H9 (cell line): ENCODE measurements at regions not wholly inside any gene's neighbourhood (a gene's known extent, or its start where the extent isn't known, plus 50 kb on each side); places are given as distances from the start of the nearest gene placed in this dataset.

ENCODE experiments used
- DNase-seq: peaks from one replicate; pipeline ENCODE4 v3.0.0-alpha.2; 2017
- H2AFZ ChIP-seq: one replicate; pipeline ENCODE4 v1.6.1; 2013; ENCODE audit warnings: mild to moderate bottlenecking, low read length, control low read depth, moderate library complexity
- H2AK5ac ChIP-seq: 2 replicates; pipeline ENCODE4 v1.6.1; 2013; ENCODE audit warnings: low read length, control low read depth, mixed read lengths; ENCODE audit not compliant: insufficient read length
- H2BK120ac ChIP-seq: one replicate; pipeline ENCODE4 v1.6.1; 2013; ENCODE audit warnings: low read depth, mild to moderate bottlenecking, low read length, control low read depth, inconsistent platforms; ENCODE audit not compliant: poor library complexity, severe bottlenecking
- H2BK12ac ChIP-seq: 2 replicates; pipeline ENCODE4 v1.6.1; 2013; ENCODE audit warnings: low read length, control low read depth, mixed read lengths, low read depth; ENCODE audit not compliant: insufficient read length
- H2BK15ac ChIP-seq: 2 replicates; pipeline ENCODE4 v1.6.1; 2013; ENCODE audit warnings: low read depth, low read length, control low read depth
- H2BK20ac ChIP-seq: one replicate; pipeline ENCODE4 v1.6.1; 2013; ENCODE audit warnings: low read depth, mild to moderate bottlenecking, low read length, control low read depth, inconsistent platforms; ENCODE audit not compliant: poor library complexity, severe bottlenecking
- H2BK5ac ChIP-seq: 2 replicates; pipeline ENCODE4 v1.6.1; 2013; ENCODE audit warnings: low read length, control low read depth, mixed read lengths; ENCODE audit not compliant: insufficient read length
- H3K14ac ChIP-seq: 2 replicates; pipeline ENCODE4 v1.6.1; 2013; ENCODE audit warnings: low read length, control low read depth; ENCODE audit not compliant: insufficient read depth
- H3K18ac ChIP-seq: 2 replicates; pipeline ENCODE4 v1.6.1; 2013; ENCODE audit warnings: low read depth, mild to moderate bottlenecking, mixed read lengths, low read length, control low read depth; ENCODE audit not compliant: insufficient read length
- H3K23ac ChIP-seq: 2 replicates; pipeline ENCODE4 v1.6.1; 2013; ENCODE audit warnings: low read length, control low read depth, mixed read lengths, low read depth; ENCODE audit not compliant: insufficient read length
- H3K23me2 ChIP-seq: 2 replicates; pipeline ENCODE4 v1.6.1; 2013; ENCODE audit warnings: low read depth, mild to moderate bottlenecking, mixed read lengths, low read length, control low read depth; ENCODE audit not compliant: insufficient read length, poor library complexity, severe bottlenecking
- H3K27ac ChIP-seq: 2 replicates; pipeline ENCODE4 v1.5.1; 2013; ENCODE audit warnings: low read length, control low read depth, mixed read lengths, low read depth; ENCODE audit not compliant: insufficient read length
- H3K27me3 ChIP-seq: 2 replicates; pipeline ENCODE4 v1.6.1; 2013; ENCODE audit warnings: low read length, control low read depth, inconsistent platforms; ENCODE audit not compliant: insufficient read depth
- H3K4ac ChIP-seq: 2 replicates; pipeline ENCODE4 v1.6.1; 2013; ENCODE audit warnings: low read depth, mild to moderate bottlenecking, control low read depth, inconsistent platforms, low read length, moderate library complexity
- H3K4me1 ChIP-seq: 2 replicates; pipeline ENCODE4 v1.6.1; 2013; ENCODE audit warnings: low read length, control low read depth, inconsistent platforms; ENCODE audit not compliant: insufficient read depth
- H3K4me2 ChIP-seq: 2 replicates; pipeline ENCODE4 v1.6.1; 2013; ENCODE audit warnings: low read length, control low read depth, mixed read lengths; ENCODE audit not compliant: insufficient read length, insufficient read depth
- H3K56ac ChIP-seq: 2 replicates; pipeline ENCODE4 v1.6.1; 2013; ENCODE audit warnings: low read depth, mild to moderate bottlenecking, mixed read lengths, low read length, control low read depth; ENCODE audit not compliant: insufficient read length
- H3K79me1 ChIP-seq: 2 replicates; pipeline ENCODE4 v1.6.1; 2013; ENCODE audit warnings: low read depth, mild to moderate bottlenecking, moderate library complexity, low read length, control low read depth, inconsistent platforms; ENCODE audit not compliant: insufficient read depth, poor library complexity, severe bottlenecking
- H3K79me2 ChIP-seq: 2 replicates; pipeline ENCODE4 v1.6.1; 2013; ENCODE audit warnings: low read length, control low read depth, inconsistent platforms; ENCODE audit not compliant: insufficient read depth
- H3K9ac ChIP-seq: 2 replicates; pipeline ENCODE4 v1.6.1; 2013; ENCODE audit warnings: low read length, control low read depth, mixed read lengths; ENCODE audit not compliant: insufficient read length; ENCODE audit errors: extremely low read depth
- H3K9me3 ChIP-seq: one replicate; pipeline ENCODE4 v1.6.1; 2013; ENCODE audit warnings: low read depth, low read length, inconsistent platforms; ENCODE audit not compliant: control insufficient read depth
- H3T11ph ChIP-seq: one replicate; pipeline ENCODE4 v1.6.1; 2013; ENCODE audit warnings: mild to moderate bottlenecking, low read length, control low read depth, inconsistent platforms
- H4K20me1 ChIP-seq: one replicate; pipeline ENCODE4 v1.6.1; 2013; ENCODE audit not compliant: control insufficient read depth, insufficient read length, insufficient read depth
- H4K5ac ChIP-seq: 2 replicates; pipeline ENCODE4 v1.6.1; 2013; ENCODE audit warnings: low read depth, mild to moderate bottlenecking, mixed read lengths, low read length, control low read depth; ENCODE audit not compliant: insufficient read length
- H4K8ac ChIP-seq: replicated peaks from 2 replicates; pipeline ENCODE4 v1.6.1; 2013; ENCODE audit warnings: low read length, control low read depth, mixed read lengths, low read depth; ENCODE audit not compliant: insufficient read length
- H4K91ac ChIP-seq: 2 replicates; pipeline ENCODE4 v1.6.1; 2013; ENCODE audit warnings: low read depth, mild to moderate bottlenecking, moderate library complexity, mixed read lengths, low read length, control low read depth; ENCODE audit not compliant: insufficient read length
- H3K27ac Mint-ChIP-seq, 3 experiments: 2 replicates in 2 of 3; 3 replicates in 1 of 3; pipeline ENCODE4 v1.8.0; 2020 to 2021; ENCODE audit warnings: mixed read lengths in 3 of 3, mild to moderate bottlenecking in 1 of 3, moderate library complexity in 1 of 3
- H3K27me3 Mint-ChIP-seq: 2 replicates; pipeline ENCODE4 v1.8.0; 2021; ENCODE audit warnings: low read depth, mild to moderate bottlenecking, moderate library complexity, mixed read lengths
- H3K36me3 Mint-ChIP-seq, 3 experiments: 2 replicates in 2 of 3; 3 replicates in 1 of 3; pipeline ENCODE4 v1.8.0; 2020 to 2021; ENCODE audit warnings: low read depth in 3 of 3, mixed read lengths in 3 of 3; ENCODE audit not compliant: insufficient read depth in 1 of 3
- H3K4me1 Mint-ChIP-seq, 2 experiments: 2 replicates each; pipeline ENCODE4 v1.8.0; 2020; ENCODE audit warnings: mixed read lengths in 2 of 2
- H3K4me3 Mint-ChIP-seq, 2 experiments: 2 replicates in 1 of 2; 3 replicates in 1 of 2; pipeline ENCODE4 v1.8.0; 2020 to 2021; ENCODE audit warnings: mild to moderate bottlenecking in 2 of 2, mixed read lengths in 2 of 2, moderate library complexity in 1 of 2
- H3K9me3 Mint-ChIP-seq, 2 experiments: 2 replicates in 1 of 2; 3 replicates in 1 of 2; pipeline ENCODE4 v1.8.0; 2020; ENCODE audit warnings: mild to moderate bottlenecking in 2 of 2, mixed read lengths in 2 of 2, moderate library complexity in 1 of 2
- WGBS: extraction: QIAGEN DNeasy Blood & Tissue Kit; methylation state at CpG from one replicate; pipeline ENCODE4 v1.1.7; 2013; ENCODE audit warnings: missing lambda C conversion rate, low lambda C conversion rate, mixed read lengths; ENCODE audit not compliant: insufficient read length; ENCODE audit errors: extremely low coverage; 5-methylcytosine and 5-hydroxymethylcytosine counted together
- TF ChIP-seq, protein P1 (sequence below): fragments of 200-600 bp; sonication (generic); conservative IDR thresholded peaks from 3 replicates; pipeline ENCODE4 v1.8.0; 2021; ENCODE audit warnings: antibody characterized with exemption, mild to moderate bottlenecking

- no peaks in the 10 kb centered on the region for H3K79me1 ChIP-seq
- H3K23ac ChIP-seq = no peak overlapping the region
- H3K79me2 ChIP-seq = no peaks in the 10 kb centered on the region
- H3T11ph ChIP-seq = no peak overlapping the region
- H3K36me3 Mint-ChIP-seq = no peaks in the 10 kb centered on the region
- H4K20me1 ChIP-seq = no peaks in the 10 kb centered on the region
- no peak overlapping the region for H3K9ac ChIP-seq
- no peaks in the 10 kb centered on the region for H3K27me3 ChIP-seq
- no peak overlapping the region for H3K56ac ChIP-seq
- H2BK15ac ChIP-seq = no peak overlapping the region
- no peak overlapping the region for H3K27ac ChIP-seq
- no peak overlapping the region for H3K18ac ChIP-seq
- no peak overlapping the region for H3K14ac ChIP-seq
- no peaks in the 10 kb centered on the region for H3K4me1 ChIP-seq
- no peak overlapping the region for H4K91ac ChIP-seq
- H4K8ac ChIP-seq = no peak overlapping the region
- no peaks in the 10 kb centered on the region for H3K23me2 ChIP-seq
- H2BK5ac ChIP-seq = no peak overlapping the region
- no CpG with 5 or more reads among the region's 2 CpGs for WGBS
- H3K9me3 Mint-ChIP-seq = no peaks in the 10 kb centered on the region
- TF ChIP-seq, protein P1, sequence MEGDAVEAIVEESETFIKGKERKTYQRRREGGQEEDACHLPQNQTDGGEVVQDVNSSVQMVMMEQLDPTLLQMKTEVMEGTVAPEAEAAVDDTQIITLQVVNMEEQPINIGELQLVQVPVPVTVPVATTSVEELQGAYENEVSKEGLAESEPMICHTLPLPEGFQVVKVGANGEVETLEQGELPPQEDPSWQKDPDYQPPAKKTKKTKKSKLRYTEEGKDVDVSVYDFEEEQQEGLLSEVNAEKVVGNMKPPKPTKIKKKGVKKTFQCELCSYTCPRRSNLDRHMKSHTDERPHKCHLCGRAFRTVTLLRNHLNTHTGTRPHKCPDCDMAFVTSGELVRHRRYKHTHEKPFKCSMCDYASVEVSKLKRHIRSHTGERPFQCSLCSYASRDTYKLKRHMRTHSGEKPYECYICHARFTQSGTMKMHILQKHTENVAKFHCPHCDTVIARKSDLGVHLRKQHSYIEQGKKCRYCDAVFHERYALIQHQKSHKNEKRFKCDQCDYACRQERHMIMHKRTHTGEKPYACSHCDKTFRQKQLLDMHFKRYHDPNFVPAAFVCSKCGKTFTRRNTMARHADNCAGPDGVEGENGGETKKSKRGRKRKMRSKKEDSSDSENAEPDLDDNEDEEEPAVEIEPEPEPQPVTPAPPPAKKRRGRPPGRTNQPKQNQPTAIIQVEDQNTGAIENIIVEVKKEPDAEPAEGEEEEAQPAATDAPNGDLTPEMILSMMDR = no peak
- peaks cover 7 to 9% of the 10 kb centered on the region in 2 experiments; a peak in 3 of 4 replicates for H3K4me1 Mint-ChIP-seq
- H3K4ac ChIP-seq = no peak overlapping the region
- no peak overlapping the region for H2BK120ac ChIP-seq
- H3K27ac Mint-ChIP-seq = no peak overlapping the region
- H2BK20ac ChIP-seq = no peak overlapping the region
- no peak overlapping the region for H2BK12ac ChIP-seq
- H2AFZ ChIP-seq = no peak overlapping the region
- no peaks in the 10 kb centered on the region for H3K9me3 ChIP-seq
- H3K4me2 ChIP-seq = no peak overlapping the region
- no peaks in the 10 kb centered on the region for H3K27me3 Mint-ChIP-seq
- no peak overlapping the region for H4K5ac ChIP-seq
- no peak overlapping the region for H2AK5ac ChIP-seq
- H3K4me3 Mint-ChIP-seq = no peak overlapping the region
- DNase-seq = no peak
Observed at GRCh38 chr2:194100201-194100600, 1556.8 kb upstream of the SLC39A10 start.
